ENCODE measurements at regions not wholly inside any gene's neighbourhood (a gene's known extent, or its start where the extent isn't known, plus 50 kb on each side); places are given as distances from the start of the nearest gene placed in this dataset.

DNA sequence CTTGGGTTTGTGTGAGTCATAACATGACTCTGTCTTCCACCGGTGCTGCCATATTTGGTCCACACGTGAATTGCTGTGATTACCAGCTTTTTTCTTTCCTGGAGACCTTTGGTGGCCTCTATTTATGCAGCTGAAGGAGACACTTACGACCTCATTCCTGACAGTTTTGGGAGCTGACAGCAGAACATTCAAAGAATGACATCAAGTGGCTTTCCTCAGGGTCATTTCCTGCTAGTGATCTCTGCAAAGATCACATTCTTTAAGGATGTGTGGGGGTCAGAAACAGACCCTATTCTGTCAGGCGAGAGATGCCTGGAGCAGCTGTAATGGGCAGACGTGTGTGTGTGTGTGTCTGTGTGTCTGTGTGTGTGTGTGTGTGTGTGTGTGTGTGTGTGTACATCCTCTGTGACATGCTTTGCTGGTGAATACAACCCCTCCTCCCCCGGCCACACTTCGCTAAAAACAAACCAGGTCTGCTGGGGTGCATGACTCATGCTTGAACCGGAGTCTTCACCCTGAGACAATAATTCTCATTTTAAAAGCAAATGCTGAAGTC, 115.6 kb downstream of the TMEM170B start:
- TF ChIP-seq, protein P1, sequence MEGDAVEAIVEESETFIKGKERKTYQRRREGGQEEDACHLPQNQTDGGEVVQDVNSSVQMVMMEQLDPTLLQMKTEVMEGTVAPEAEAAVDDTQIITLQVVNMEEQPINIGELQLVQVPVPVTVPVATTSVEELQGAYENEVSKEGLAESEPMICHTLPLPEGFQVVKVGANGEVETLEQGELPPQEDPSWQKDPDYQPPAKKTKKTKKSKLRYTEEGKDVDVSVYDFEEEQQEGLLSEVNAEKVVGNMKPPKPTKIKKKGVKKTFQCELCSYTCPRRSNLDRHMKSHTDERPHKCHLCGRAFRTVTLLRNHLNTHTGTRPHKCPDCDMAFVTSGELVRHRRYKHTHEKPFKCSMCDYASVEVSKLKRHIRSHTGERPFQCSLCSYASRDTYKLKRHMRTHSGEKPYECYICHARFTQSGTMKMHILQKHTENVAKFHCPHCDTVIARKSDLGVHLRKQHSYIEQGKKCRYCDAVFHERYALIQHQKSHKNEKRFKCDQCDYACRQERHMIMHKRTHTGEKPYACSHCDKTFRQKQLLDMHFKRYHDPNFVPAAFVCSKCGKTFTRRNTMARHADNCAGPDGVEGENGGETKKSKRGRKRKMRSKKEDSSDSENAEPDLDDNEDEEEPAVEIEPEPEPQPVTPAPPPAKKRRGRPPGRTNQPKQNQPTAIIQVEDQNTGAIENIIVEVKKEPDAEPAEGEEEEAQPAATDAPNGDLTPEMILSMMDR (conservative IDR thresholded peaks at IDR 0.05; ENCODE audit: low read depth, low read length) = no peak
- TF ChIP-seq EZH2 (IDR thresholded peaks at IDR 0.05; ENCODE audit: low read length, unreplicated experiment) = no peak
